G401 (cell line): ENCODE measurements at regions not wholly inside any gene's neighbourhood (a gene's known extent, or its start where the extent isn't known, plus 50 kb on each side); places are given as distances from the start of the nearest gene placed in this dataset.
A peak's percentile ranks its signal among the peaks of the same experiment; 100 is the strongest.

Experiments used
- DNase-seq: peaks from one replicate; pipeline ENCODE4 v3.0.0-alpha.2; 2015; ENCODE audit warnings: low spot score
- in situ Hi-C: cut with HindIII; loops from 2 replicates; pipeline ENCODE4 v1.10.0; 2016; ENCODE audit warnings: low sequenced_read_pairs, mixed read lengths

DNA sequence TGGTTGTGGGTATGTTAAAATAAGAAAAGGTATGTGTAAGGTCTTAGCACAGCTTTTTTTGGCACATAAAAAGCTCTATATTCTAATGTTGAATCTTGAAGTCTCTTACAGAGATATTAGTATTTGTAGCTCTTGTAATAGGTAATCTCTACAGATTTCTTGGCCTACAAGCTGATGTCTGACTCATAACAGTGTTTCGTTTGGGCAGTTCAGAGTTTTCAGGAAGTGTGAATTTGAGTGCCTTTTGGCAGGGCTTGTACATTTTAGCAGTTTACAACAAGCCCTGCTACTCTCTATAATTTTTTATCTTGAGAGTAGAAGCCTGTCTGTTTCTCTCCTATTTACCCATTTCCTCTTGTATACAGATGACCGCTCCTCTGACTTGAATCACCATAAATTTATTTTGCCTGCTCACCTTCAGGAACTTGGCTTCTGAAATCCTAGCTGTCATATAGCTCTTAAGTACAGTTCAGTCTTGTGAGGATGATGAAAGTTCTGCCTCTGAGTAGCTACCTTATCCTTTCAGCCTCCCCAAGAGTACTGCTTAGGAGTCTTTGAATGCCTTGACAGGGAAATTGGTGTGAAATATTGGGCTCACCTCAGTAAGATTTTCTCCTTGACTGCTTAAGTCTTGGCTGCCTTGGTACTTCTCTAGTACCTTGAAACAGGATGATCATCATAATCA lies 419.9 kb upstream of the RARB start:
- no peak for DNase-seq
- in situ Hi-C loops = no loop called here

- in situ Hi-C loops = no loop called here
- no peak for DNase-seq
Measured at GRCh38 chr3:25009665-25010064, 418.4 kb upstream of the RARB start.

DNA sequence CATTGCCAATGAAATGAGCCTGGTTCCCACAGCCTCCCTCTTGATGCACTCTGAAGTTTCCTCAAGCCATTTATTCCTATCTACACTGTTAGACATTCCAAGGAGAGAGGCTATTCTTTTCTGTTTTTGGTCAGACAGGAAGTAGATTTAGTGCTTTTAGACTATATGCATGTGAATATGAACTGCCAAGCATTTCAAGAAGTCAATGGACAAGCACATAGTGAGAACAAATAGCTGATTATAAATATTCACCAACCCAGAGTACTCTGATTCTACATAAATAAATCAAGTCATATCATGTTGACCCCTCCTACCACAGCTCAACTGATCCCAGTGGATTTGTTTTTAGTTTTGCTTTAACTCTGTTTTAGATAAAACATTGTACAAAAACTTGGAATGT lies 412.5 kb upstream of the RARB start:
- in situ Hi-C loops = no loop called here
- DNase-seq = no peak

DNA sequence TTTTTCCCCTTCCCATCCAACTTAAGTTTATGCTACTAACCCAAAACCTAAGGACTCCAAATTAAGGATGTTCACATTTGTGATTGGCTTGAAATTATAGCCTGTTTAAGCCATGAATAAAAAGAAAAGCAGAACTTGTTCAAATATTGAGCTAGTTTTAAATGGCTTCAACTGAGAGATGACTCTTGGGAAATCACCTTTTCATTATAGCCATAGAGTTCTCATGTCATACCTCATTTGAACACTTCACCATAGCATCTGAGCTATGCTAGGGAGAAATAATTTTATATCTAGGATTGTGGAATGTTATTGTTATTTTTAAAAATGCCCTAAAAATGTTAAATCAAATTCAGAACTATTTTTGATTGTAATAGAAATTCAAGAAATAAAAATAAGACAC lies 409.2 kb upstream of the RARB start:
- no peak for DNase-seq
- in situ Hi-C loops = no loop called here

- no peak for DNase-seq
- in situ Hi-C loops = no loop called here
Measured at GRCh38 chr3:25019506-25019905, 408.6 kb upstream of the RARB start.

DNA sequence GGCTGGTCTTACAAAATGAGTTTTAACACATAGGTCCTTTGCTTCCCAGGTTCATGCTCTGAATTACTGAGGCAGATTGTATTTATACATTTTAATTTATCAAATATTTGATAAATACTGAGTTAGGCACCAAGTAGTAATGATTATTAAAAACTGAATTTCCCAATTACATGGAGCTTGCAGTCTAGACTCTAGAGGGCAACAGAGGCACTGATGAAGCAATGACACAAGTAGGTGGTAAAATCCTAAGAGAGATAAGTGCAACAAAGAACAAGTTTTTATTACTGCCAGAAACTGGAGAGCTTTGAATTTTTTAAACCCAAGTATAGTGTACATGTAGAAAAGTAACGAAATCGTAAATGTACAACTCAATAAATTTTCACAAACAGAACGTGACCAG lies 406.2 kb upstream of the RARB start:
- in situ Hi-C loops = no loop called here
- DNase-seq = no peak

- DNase-seq = no peak
Measured at GRCh38 chr3:25023876-25024275, 404.2 kb upstream of the RARB start.

GRCh38 chr3:25025236-25025635 lies 402.8 kb upstream of the RARB start:
- no peak for DNase-seq
- in situ Hi-C loops = no loop called here

More at GRCh38 chr3:25023876-25024275, 404.2 kb upstream of the RARB start:
- in situ Hi-C loops = no loop called here

GRCh38 chr3:25027650-25028049 lies 400.4 kb upstream of the RARB start:
- in situ Hi-C loops = no loop called here

DNA sequence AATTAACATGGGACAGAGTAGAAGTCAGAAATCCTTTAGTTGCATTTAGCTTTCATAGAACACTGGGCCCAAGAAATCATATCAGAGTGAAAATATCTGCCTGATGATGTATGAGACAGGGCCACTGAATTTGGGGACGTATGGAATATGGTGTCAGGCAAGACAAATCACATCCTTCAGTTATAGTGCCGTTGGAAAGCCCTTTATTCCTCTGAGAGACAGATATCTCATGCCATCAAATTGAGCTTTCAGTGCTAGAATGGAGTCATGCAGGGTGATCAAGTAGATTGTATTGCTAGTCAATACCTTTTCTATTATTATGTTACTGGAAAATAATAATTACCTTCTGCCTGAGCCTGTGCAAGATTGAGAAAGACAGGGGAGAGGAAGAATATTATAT lies 398.2 kb upstream of the RARB start:
- DNase-seq = no peak
- in situ Hi-C loops = no loop called here

More at GRCh38 chr3:25027650-25028049, 400.4 kb upstream of the RARB start:
- no peak for DNase-seq

DNA sequence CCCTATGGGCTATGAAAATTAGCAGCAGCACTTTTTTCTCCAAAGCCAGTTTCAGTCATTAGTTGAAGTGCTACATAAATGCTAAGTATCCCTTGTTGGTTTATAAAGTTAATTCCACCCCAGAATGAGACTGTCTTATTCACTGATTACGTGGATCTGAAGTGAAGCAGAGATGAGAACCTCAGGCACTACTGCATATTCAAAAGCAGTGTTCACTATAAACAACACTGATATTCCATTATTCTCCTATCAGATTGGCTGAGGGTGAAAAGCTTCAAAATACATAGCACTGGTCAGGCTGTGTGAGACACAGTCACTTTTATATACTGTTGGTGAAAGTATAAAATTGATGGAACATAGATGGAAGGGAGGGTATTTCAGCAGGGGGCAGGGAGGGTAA lies 395.7 kb upstream of the RARB start:
- in situ Hi-C loops = no loop called here

DNA sequence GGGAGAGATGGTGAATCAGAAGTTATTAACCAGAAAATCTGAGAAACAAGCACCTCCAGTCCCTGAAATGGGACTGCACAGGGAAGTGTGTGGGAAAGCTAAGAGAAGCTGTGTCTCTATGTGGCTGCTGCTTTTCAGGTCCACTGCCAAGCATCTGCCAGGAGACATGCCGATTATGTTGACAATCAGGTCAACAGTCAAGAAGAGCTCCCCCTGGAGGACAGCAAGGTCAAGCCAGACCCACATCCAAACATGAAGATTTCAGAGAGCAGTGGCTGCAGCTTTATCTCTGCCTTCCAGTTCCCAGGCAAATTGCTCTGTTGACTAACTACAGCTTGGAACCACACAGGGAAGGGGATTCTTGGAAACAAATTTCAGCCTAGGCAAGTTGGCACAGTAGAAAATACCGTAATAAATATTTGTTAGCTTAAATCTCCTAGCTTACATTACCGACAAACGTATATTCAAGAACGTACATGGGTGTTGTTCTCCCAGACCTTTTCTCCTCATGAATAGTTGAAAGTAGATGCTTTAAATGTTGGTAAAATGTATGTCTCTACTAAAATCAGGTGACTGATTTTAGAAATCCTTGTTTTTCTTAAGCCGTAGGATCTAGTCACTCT lies 394.5 kb upstream of the RARB start:
- peak; percentile 17 for DNase-seq
- in situ Hi-C loops = no loop called here

More for the DNA sequence above, 395.7 kb upstream of the RARB start:
- DNase-seq = no peak

DNA sequence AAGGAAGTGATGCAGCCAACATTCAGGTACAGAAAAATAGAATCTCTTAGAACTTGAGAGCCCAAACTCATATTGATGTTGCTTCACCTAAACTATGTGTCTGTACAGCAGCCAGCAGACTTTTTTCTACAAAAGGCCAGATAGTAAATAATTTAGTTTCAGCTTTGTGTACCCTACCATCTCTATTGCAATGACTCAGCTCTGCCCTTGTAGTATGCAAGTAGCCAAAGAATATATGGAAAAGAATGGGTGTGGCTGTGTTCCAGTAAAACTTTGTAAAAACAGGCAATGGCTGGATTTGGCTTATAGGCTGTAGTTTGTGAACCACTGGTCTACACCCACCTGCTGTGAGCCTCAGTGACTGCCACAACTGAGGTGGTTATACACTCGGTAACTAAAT lies 392.5 kb upstream of the RARB start:
- no peak for DNase-seq
- in situ Hi-C loops = no loop called here

DNA sequence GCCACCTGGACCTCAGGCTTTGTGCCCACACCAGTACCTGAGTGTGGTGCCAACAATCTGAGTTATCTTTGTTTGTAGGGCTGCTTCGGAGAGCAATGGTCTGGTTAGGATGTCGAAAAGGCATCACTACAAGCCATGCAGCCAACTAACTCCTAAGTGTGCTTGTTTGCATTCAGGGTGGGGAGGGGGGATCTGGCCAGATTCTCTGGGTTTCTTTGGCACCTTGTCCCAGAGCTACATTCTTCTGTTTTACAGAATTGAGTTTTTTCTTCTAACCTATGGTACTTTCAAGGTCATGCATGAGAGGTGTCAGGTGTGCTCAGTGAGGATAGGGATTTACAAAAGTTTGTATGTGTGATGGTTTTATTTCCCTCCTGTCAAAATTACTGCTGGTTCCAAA lies 391.4 kb upstream of the RARB start:
- in situ Hi-C loops = no loop called here
- no peak for DNase-seq

- in situ Hi-C loops = no loop called here
- no peak for DNase-seq
Measured at GRCh38 chr3:25037049-25037547, 391.0 kb upstream of the RARB start.

DNA sequence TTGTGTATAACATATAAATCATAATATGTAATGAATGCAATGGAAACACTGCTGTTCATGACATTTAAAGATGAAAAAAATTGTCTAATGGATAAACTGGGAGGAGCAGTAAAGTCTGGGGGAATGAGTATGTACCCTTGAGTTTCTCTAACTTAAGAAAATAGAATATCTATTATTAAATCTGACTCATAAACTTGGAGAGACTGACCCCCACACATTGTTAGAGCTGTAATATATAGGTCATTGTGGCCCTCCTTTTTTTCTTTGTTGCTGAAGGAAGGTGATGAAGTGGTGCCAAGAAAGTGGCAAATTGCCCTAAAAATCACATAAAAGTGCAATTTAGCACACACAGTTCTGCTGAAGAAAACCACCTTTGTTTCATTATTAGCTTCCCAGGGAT lies 389.8 kb upstream of the RARB start:
- DNase-seq = no peak
- in situ Hi-C loops = no loop called here

DNA sequence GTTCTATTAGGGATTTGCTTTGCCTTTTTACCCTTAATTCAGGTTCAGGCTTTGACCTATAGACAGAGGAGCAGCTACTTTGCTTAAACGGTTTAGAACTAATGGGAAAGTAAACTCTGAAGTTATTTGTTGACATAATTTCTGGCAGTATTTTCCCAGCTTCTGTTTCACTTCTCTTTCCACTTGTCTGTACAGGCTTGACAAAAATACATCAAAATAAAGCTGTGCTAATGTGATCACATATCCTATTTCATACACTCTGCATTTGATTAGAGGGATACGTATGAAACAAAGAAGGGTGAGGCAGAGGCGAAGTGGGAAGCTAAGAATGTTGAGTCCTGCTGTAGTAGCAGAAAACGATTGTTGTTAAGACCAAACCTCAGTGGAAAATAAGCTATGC lies 389.1 kb upstream of the RARB start:
- in situ Hi-C loops = no loop called here
- DNase-seq = no peak

GRCh38 chr3:25040748-25041147 lies 387.3 kb upstream of the RARB start:
- in situ Hi-C loops = no loop called here
- DNase-seq = no peak

DNA sequence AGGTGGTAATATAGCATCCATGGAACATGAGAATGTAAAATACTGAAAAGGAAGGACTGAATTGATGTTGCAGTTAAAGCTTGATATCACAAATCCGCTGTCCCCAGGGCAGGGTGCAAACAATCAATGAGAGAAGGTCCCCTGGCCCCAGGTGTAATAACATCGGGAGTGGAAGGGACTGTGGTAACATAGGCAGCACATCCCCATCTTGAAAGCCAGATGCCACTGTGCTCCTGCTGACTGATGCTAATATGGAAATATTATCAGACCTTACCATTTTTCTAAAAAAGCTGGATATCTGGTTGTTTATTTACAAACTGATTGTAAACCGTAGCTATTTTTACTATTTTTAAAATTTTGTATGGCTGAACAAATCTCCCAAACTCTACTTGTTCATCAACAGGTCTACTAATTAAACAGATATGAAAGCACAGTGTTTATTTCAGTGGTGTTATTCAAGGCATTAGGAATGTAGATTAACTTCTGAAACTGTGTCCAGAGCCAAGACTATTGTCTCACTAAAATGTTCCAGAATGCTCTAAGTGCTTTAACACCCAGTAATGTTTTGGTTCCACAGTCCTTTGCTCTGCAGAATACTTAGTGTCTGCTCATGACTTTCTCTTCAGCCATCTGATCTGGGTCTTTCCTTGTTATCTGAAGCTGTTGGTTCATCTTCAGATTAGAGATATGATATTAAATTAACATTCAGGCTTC lies 386.0 kb upstream of the RARB start:
- in situ Hi-C loops = no loop called here

DNA sequence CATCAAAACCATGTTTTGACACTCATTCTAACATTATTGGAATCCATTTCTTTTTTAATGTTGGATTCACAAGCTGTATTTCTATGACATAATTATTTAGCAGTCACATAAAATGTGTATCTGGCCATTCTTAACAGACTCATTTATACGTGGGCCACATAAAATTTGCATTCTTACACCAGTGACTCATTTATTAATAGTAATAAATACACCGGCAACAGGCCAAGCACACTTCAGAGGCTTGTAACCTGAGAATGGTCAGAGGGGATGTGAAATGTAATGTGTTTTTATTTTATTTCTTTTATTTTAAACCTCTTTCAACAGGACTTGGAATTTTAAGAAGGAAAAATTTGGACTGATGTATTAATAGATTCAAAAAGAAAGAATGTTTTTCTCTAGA lies 384.9 kb upstream of the RARB start:
- DNase-seq = no peak
- in situ Hi-C loops = no loop called here

More for the DNA sequence above, 386.0 kb upstream of the RARB start:
- DNase-seq = no peak
